ENCODE measurements at regions not wholly inside any gene's neighbourhood (a gene's known extent, or its start where the extent isn't known, plus 50 kb on each side); places are given as distances from the start of the nearest gene placed in this dataset.

DNA sequence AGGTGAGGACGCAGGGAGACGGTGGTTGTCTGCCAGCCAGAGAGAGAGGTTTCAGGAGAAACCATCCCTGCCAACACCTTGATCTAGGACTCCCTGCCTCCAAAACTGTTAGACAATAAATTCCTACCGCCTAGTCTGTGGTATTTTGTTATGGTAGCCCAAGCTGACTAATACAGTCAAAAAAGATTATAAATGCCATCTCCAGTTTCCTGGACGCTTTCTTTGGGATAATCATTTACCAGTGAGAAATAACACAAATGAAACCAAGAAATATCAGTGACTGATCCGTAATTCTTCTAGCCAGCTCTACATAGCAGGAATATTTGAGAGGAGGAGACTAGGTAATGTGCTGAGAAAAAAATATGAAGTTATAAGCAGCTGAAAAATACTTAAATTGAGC lies 707.8 kb upstream of the LMCD1 start:
- intact Hi-C loops (cut with DNase I): loop anchor here (10.0 kb wide), 1 partner anchor 511 kb away; no protein-coding TSS in a partner anchor
- DNase-seq: no peak

- intact Hi-C loops (cut with DNase I): loop anchor here (10.0 kb wide), 1 partner anchor 507 kb away; no protein-coding TSS in a partner anchor
- DNase-seq: no peak
Measured at GRCh38 chr3:7798276-7798675, 703.3 kb upstream of the LMCD1 start.

DNA sequence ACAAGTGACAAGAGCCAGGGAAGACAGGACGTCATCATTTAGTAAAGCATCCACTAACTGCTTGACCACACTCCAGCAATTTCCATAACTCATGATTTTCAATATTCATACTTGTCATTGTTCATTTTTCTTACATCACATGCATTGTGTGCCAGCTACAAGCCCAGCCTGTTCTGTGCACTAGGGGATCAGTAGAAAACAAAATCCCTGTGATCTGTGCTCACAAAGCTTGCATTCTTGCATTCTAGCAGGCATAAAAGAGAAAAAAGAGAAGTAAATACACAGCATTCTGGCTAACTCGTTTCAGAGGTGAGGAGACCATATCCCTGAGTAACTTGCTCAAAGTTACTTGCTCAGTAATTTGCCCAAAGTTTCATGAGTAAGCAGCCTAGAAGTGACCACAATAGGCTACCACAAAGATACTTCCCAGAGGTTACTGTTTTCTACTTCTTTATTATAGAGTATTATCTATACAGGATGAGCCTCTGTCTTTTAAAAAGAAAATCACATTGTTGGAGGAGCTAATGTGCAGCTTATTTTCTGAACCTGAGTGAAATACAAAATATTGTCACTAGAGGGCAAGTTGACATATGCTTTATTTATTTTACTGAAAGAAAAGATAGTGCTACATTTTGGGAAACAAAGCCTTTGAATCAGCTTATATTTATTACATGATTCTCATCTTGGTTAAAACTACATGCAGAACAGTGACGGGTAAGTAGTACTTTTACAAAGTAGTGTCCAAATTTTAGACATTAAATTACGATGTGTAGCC lies 701.4 kb upstream of the LMCD1 start:
- intact Hi-C loops (cut with DNase I): loop anchor here (5.0 kb wide), 1 partner anchor 312 kb away; no protein-coding TSS in a partner anchor
- DNase-seq: no peak

- DNase-seq: no peak
Measured at GRCh38 chr3:7812490-7812889, 689.1 kb upstream of the LMCD1 start.

GRCh38 chr3:7813365-7813764 lies 688.3 kb upstream of the LMCD1 start:
- no peak for DNase-seq
- intact Hi-C loops (cut with DNase I): no loop called here

More at GRCh38 chr3:7812490-7812889, 689.1 kb upstream of the LMCD1 start:
- intact Hi-C loops (cut with DNase I): no loop called here

DNA sequence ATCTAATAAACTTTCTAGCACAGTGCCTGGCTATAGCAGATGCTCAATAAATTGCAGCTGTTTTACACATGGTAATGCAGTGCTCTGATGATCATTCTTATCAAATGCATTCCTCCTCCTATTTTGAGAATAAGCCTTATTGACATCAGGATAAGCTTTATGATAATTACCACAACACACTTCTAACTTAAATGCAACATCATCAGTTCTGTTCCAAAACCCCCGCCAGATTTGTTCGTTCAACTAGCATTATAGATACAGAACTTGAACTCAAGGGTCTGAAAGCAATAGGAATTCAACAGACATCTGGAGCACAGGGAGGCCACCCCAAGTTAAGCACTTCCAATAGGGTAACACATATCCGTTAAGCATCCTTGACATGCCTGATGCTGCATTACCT lies 684.4 kb upstream of the LMCD1 start:
- no peak for DNase-seq
- intact Hi-C loops (cut with DNase I): no loop called here

DNA sequence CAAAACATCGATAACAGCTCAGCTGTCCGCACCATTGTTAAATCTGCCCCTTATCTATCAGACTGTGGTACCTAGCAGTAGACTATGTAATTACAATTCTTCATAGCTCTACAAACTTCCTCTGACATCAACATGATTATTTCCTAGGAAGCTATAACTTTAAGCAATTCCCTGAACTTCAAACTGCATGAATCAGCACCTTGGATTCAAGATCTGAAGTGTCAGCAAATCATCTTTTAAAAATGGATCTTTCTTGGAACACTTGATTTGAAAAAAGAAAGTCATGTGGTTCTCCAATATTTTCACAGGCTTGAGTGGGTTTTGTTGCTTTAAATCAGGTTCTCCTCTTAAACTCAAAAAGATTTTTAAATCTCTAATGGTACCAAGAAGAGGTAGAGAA lies 680.7 kb upstream of the LMCD1 start:
- no peak for DNase-seq
- intact Hi-C loops (cut with DNase I): no loop called here

DNA sequence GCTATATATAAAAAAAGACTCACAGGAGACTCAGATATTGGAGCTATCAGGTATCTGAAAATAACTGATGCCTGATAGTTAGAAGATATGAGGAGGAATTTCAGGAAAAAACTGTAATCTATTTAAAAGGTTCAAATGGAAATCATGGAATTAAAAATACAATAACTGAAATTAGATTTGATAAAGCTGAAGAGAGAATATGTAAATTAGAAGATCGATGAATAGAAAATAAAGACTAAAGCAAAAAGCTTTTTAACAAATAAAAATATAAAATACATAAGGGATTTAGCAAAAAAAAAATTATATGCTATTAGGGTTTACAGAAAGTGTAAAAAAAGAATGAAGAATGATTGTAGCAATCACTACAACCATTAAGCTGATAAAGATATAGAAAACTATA lies 679.8 kb upstream of the LMCD1 start:
- no peak for DNase-seq
- intact Hi-C loops (cut with DNase I): no loop called here

- DNase-seq: no peak
- intact Hi-C loops (cut with DNase I): no loop called here
Measured at GRCh38 chr3:7841451-7841850, 660.2 kb upstream of the LMCD1 start.

DNA sequence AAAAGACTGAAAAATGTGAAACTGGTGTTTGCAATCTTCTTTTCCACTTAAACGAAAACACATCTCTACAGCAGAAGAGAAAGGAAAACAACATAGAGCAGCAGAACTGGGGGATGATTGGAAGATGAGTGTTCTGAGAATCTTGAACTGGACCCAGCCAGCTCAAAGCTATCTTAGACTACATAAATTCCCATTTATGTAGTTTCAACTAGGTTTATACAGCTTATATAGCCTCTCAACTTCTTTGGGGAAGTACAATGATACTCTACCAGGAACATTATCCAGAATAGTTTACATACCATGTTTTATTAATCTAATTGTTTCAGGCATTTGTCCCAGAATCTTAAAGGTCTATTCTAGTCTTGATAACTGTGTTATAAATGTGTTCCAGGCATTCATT lies 658.2 kb upstream of the LMCD1 start:
- DNase-seq: no peak
- intact Hi-C loops (cut with DNase I): no loop called here

GRCh38 chr3:7847021-7847420 lies 654.6 kb upstream of the LMCD1 start:
- intact Hi-C loops (cut with DNase I): no loop called here
- no peak for DNase-seq

DNA sequence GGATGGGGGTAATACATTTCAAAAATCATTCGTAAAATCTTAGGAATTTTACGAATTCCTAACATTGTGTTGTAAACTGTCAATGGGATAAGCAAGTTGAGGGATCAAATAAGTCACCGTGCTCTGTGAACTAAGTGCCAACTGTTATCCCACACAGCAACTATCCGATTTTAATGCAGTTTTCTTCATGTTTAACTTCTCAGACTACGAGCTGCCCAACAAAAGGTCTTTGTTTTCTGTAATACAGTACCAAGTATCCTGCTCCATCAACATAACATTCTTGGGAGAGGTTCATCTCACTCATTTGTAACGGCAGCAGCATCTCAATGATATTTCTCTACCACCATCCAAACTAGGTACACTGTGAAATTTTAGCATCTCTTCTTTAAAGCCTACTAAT lies 654.1 kb upstream of the LMCD1 start:
- intact Hi-C loops (cut with DNase I): no loop called here

DNA sequence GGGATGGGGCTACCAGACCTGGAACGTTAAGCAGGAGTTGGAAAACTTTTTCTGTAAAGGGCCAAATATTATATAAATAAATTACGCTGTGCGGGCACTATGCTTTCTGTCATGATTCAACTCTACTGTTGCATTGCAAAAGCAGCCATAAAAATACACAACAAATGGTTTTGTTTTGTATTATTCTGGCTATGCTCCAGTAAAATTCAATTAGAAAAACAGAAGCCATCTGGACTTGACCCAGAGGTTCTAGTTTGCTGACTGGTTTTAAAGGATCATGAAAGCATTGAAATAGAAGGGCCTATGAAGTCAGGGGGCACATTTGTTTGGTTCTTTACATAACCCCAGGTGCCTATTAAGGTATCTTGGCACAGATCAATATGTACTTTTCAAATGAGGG lies 647.4 kb upstream of the LMCD1 start:
- DNase-seq: no peak
- intact Hi-C loops (cut with DNase I): no loop called here

More for the DNA sequence above, 654.1 kb upstream of the LMCD1 start:
- DNase-seq: no peak

DNA sequence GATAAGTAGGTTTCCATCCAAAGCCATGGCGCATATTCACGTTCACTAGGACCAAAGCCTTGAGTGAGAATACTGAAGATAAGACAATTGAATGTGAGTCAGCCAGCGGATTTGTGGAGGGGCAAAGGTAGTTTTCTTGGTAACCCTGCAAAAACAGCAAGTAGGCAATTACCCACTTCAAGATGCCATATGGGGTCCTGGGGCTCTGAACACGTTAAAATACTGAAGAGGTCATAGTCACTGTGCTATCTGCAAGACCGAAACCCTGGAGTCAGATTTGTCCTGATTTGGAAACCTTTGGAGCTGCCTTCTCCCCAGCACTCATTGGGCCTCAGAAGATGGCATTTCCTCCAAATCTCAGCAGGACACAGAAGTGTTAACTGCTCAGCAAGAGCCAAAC lies 646.9 kb upstream of the LMCD1 start:
- intact Hi-C loops (cut with DNase I): no loop called here
- DNase-seq: no peak

GRCh38 chr3:7865611-7866010 lies 636.0 kb upstream of the LMCD1 start:
- intact Hi-C loops (cut with DNase I): no loop called here

GRCh38 chr3:7867587-7867986 lies 634.0 kb upstream of the LMCD1 start:
- intact Hi-C loops (cut with DNase I): no loop called here
- no peak for DNase-seq

More at GRCh38 chr3:7865611-7866010, 636.0 kb upstream of the LMCD1 start:
- no peak for DNase-seq

DNA sequence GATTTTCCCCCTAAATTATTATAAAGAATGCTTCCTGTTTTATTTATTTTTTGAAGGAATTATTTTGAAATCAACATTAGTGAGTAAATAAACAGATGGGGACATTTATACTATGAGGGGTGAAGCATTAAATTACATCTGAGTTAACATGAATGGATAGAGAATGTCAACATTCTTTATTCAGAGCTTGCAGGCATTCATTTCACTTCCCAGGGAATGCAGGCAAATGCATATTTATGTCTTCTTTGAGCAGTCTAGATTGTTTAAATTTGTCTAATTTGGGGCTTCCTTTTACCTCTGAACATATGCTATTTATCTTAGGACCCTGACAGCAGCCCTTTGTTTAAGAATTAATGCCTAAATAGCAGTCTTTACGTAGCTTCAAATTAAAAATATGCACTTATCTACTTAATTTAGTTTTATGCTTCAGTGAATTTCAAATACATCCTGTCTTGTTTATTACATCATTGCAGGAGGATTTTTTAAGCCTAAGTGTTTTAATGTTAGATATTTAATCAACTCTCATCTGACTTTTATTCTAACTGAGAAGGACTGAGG lies 630.5 kb upstream of the LMCD1 start:
- DNase-seq: no peak
- intact Hi-C loops (cut with DNase I): no loop called here

GRCh38 chr3:7874116-7874515 lies 627.5 kb upstream of the LMCD1 start:
- DNase-seq: no peak

GRCh38 chr3:7875925-7876324 lies 625.7 kb upstream of the LMCD1 start:
- intact Hi-C loops (cut with DNase I): no loop called here
- no peak for DNase-seq

More at GRCh38 chr3:7874116-7874515, 627.5 kb upstream of the LMCD1 start:
- intact Hi-C loops (cut with DNase I): no loop called here

DNA sequence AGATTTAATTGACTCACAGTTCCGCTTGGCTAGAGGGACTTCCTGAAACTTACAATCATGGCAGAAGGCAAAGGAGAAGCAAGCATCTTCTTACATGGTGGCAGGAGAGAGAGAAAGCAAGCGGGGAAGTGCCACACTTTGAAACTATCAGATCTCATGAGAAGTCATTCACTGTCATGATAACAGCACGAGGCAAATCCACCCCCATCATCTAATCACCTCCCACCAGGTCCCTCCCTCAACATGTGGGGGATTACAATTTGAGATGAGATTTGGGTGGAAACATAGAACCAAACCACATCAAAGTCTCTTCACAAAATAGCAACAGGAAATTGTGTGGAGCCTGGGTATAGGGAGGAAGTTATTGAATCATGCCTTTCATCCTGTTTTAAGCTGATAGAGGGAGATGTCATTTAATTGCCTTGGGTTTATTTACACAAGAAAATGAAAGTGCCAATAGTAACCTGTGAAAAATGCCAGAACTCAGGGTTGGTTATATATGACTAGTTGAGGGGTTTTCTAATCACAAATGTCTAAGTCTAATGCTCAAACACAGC lies 624.8 kb upstream of the LMCD1 start:
- DNase-seq: no peak

DNA sequence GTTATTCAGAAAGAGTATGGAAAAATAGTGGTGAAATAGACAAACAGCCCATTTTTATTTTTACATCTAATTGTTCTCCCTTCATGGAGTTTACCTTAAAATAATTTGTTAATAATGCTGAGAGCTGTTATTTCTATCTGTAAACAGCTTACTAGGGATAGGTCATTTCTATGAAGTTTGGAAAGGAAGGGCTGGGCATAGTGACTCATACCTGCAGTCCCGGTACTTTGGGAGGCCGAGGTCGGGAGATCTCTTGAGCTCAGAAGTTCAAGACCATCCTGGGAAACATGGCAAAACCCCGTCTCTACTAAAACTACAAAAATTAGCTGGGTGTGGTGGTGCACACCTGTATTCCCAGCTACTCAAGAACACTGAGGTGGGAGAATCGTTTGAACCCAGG lies 624.3 kb upstream of the LMCD1 start:
- intact Hi-C loops (cut with DNase I): no loop called here
- DNase-seq: no peak

More for the DNA sequence above, 624.8 kb upstream of the LMCD1 start:
- intact Hi-C loops (cut with DNase I): no loop called here

GRCh38 chr3:7879572-7879971 lies 622.1 kb upstream of the LMCD1 start:
- intact Hi-C loops (cut with DNase I): no loop called here

More at GRCh38 chr3:7879572-7879971, 622.1 kb upstream of the LMCD1 start:
- no peak for DNase-seq

All from posterior cingulate gyrus (tissue), 11 donors.